RWPE1 (cell line): ENCODE measurements at regions not wholly inside any gene's neighbourhood (a gene's known extent, or its start where the extent isn't known, plus 50 kb on each side); places are given as distances from the start of the nearest gene placed in this dataset.

Experiments
- CTCF ChIA-PET: fragments of 350-600 bp; sonication (Branson Sonifier 250); formaldehyde crosslinking; extraction: SDS; loops from one replicate; lab custom pipeline; 2021; lab: Yijun Ruan, JAX
- POLR2A ChIA-PET: fragments of 400-600 bp; formaldehyde crosslinking; extraction: SDS; loops from one replicate; lab custom pipeline; 2020; ENCODE audit warnings: antibody characterized with exemption; ENCODE audit not compliant: low non-redundant PET; lab: Yijun Ruan, JAX
- DNase-seq: peaks from one replicate; pipeline ENCODE4 v3.0.0; 2012; ENCODE audit warnings: low spot score
- H3K27ac ChIP-seq: fragments of 450-650 bp; 2 replicates; pipeline ENCODE4 v1.5.1; 2017
- TF ChIP-seq, protein P1 (sequence below): fragments of 450-650 bp; conservative IDR thresholded peaks from 2 replicates; pipeline ENCODE4 v1.5.1; 2017; ENCODE audit warnings: low read depth, mild to moderate bottlenecking

DNA sequence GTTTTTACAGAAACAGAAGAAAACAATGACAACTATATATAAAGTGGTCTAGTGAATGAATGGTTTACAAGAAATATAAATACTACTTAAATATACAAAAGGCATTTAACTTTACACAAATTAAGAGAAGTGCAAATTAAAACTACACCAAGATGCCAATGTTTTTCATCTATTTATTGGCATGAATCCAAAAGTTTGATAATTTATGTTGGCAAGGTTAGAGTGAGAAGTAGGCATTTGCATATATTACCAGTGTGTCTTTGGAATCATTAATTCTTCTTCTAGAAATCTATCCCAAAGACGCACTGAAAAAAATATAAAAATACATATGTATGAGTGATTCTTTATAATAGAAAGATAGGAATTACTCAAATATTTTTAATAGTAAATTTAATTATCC is 457.4 kb downstream of the MDFIC start:
- POLR2A ChIA-PET, result no interaction called here
- no peak overlapping the region for H3K27ac ChIP-seq
- TF ChIP-seq, protein P1, sequence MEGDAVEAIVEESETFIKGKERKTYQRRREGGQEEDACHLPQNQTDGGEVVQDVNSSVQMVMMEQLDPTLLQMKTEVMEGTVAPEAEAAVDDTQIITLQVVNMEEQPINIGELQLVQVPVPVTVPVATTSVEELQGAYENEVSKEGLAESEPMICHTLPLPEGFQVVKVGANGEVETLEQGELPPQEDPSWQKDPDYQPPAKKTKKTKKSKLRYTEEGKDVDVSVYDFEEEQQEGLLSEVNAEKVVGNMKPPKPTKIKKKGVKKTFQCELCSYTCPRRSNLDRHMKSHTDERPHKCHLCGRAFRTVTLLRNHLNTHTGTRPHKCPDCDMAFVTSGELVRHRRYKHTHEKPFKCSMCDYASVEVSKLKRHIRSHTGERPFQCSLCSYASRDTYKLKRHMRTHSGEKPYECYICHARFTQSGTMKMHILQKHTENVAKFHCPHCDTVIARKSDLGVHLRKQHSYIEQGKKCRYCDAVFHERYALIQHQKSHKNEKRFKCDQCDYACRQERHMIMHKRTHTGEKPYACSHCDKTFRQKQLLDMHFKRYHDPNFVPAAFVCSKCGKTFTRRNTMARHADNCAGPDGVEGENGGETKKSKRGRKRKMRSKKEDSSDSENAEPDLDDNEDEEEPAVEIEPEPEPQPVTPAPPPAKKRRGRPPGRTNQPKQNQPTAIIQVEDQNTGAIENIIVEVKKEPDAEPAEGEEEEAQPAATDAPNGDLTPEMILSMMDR, result no peak
- DNase-seq, result no peak
- CTCF ChIA-PET, result no interaction called here

DNA sequence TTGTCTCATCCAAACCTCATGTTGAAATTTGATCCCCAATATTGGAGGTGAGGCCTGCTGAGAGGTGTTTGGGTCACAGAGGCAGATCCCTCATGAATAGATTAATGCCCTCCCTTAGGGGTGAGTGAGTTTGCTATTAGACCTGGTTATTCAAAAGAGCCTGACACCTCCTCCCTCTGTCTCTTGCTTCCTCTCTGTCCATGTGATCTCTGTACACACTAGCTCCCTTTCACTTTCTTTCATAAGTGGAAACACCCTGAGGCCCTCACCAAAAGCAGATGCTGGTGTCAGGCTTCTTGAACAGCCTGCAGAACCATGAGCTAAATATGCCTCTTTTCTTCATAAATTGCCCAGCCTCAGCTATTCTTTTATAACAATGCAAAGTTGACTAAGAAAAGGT is 447.1 kb downstream of the MDFIC start:
- ChIA-PET CTCF (no interaction called here), POLR2A (no interaction called here)

GRCh38 chr7:115363916-115364315 is 442.0 kb downstream of the MDFIC start:
- ChIA-PET CTCF (no interaction called here), POLR2A (no interaction called here)
- no peak for DNase-seq
- TF ChIP-seq, protein P1, result no peak
- no peak overlapping the region for H3K27ac ChIP-seq

More for the DNA sequence above, 447.1 kb downstream of the MDFIC start:
- TF ChIP-seq, protein P1, result no peak
- DNase-seq, result no peak
- no peak overlapping the region for H3K27ac ChIP-seq

GRCh38 chr7:115359955-115360354 is 438.1 kb downstream of the MDFIC start:
- H3K27ac ChIP-seq, result no peak overlapping the region
- CTCF ChIA-PET, result no interaction called here
- TF ChIP-seq, protein P1, result no peak
- DNase-seq, result no peak
- POLR2A ChIA-PET, result no interaction called here

- ChIA-PET POLR2A (no interaction called here), CTCF (no interaction called here)
- TF ChIP-seq, protein P1, result no peak
- DNase-seq, result no peak
- no peak overlapping the region for H3K27ac ChIP-seq
These were observed 437.2 kb downstream of the MDFIC start for GRCh38 chr7:115359119-115359518.

DNA sequence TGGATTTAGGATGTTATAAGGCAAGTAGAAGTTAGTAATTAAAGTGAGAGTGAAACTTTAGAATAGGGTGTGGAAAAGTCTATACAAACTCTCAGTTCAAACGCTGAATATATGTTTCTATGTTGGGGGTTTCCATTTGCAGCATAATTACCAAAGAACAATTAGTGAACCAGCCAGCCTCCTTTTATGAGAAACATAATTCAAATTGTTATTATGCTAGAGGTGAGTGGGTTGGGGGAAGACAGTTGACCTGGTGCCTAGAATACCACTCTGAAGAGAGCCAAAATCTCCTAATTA is 435.8 kb downstream of the MDFIC start:
- no peak overlapping the region for H3K27ac ChIP-seq
- TF ChIP-seq, protein P1, result no peak
- ChIA-PET POLR2A (no interaction called here), CTCF (no interaction called here)
- no peak for DNase-seq
